Esophagus muscularis mucosa (tissue), 4 donors: ENCODE measurements at regions not wholly inside any gene's neighbourhood (a gene's known extent, or its start where the extent isn't known, plus 50 kb on each side); places are given as distances from the start of the nearest gene placed in this dataset.

ENCODE experiments used
- EP300 ChIP-seq: sonication (generic); formaldehyde crosslinking; IDR thresholded peaks from one replicate; pipeline ENCODE4 v1.6.1; 2017; ENCODE audit warnings: antibody characterized with exemption
- POLR2A ChIP-seq: fragments of 450-650 bp; IDR thresholded peaks from one replicate; pipeline ENCODE4 v1.6.1; 2017; ENCODE audit warnings: antibody characterized with exemption, moderate library complexity, mild to moderate bottlenecking, low read depth
- POLR2AphosphoS5 ChIP-seq, 2 donors: sonication (generic); formaldehyde crosslinking; IDR thresholded peaks; one replicate each; pipeline ENCODE4 v1.6.1; 2017; ENCODE audit warnings: antibody characterized with exemption in 2 of 2
- TF ChIP-seq, protein P1 (sequence below), 3 experiments: fragments of 200-600 bp in 2 of 3; fragments of 450-650 bp in 1 of 3; sonication (generic) in 2 of 3; IDR thresholded peaks; one replicate each; pipeline ENCODE4 v1.5.1; 2017 to 2019; ENCODE audit warnings: antibody characterized with exemption in 3 of 3, mild to moderate bottlenecking in 2 of 3, moderate library complexity in 1 of 3

GRCh38 chr18:68409576-68409975 lies 305.3 kb downstream of the TMX3 start:
- TF ChIP-seq, protein P1, sequence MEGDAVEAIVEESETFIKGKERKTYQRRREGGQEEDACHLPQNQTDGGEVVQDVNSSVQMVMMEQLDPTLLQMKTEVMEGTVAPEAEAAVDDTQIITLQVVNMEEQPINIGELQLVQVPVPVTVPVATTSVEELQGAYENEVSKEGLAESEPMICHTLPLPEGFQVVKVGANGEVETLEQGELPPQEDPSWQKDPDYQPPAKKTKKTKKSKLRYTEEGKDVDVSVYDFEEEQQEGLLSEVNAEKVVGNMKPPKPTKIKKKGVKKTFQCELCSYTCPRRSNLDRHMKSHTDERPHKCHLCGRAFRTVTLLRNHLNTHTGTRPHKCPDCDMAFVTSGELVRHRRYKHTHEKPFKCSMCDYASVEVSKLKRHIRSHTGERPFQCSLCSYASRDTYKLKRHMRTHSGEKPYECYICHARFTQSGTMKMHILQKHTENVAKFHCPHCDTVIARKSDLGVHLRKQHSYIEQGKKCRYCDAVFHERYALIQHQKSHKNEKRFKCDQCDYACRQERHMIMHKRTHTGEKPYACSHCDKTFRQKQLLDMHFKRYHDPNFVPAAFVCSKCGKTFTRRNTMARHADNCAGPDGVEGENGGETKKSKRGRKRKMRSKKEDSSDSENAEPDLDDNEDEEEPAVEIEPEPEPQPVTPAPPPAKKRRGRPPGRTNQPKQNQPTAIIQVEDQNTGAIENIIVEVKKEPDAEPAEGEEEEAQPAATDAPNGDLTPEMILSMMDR (IDR thresholded peaks at IDR 0.05) = no peak
- TF ChIP-seq POLR2A (no peak), EP300 (no peak), POLR2AphosphoS5 (IDR thresholded peaks at IDR 0.05) (no peak)
